C4-2B (cell line): ENCODE measurements at regions not wholly inside any gene's neighbourhood (a gene's known extent, or its start where the extent isn't known, plus 50 kb on each side); places are given as distances from the start of the nearest gene placed in this dataset.

Experiments used
- ZFX ChIP-seq: fragments of 450-650 bp; IDR thresholded peaks from 2 replicates; pipeline ENCODE4 v1.6.1; 2017
- TF ChIP-seq, protein P1 (sequence below): fragments of 450-650 bp; conservative IDR thresholded peaks from 2 replicates; pipeline ENCODE4 v1.5.1; 2017; ENCODE audit warnings: mild to moderate bottlenecking

DNA sequence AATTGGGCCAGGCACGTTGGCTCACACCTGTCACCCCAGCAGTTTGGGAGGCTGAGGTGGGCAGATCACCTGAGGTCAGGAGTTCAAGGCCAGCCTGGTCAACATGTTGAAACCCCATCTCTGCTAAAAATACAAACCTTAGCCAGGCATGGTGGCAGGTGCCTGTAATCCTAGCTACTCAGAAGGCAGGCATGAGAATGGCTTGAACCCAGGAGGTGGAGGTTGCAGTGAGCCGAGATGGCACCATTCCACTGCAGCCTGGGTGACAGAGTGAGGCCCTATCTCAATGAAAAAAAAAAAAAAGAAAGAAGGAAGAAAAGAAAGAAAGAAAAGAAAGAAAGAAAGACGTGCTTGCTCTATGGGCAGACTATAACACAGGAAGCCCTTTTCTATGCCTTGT, 84.4 kb downstream of the FOXL1 start:
- TF ChIP-seq, protein P1, sequence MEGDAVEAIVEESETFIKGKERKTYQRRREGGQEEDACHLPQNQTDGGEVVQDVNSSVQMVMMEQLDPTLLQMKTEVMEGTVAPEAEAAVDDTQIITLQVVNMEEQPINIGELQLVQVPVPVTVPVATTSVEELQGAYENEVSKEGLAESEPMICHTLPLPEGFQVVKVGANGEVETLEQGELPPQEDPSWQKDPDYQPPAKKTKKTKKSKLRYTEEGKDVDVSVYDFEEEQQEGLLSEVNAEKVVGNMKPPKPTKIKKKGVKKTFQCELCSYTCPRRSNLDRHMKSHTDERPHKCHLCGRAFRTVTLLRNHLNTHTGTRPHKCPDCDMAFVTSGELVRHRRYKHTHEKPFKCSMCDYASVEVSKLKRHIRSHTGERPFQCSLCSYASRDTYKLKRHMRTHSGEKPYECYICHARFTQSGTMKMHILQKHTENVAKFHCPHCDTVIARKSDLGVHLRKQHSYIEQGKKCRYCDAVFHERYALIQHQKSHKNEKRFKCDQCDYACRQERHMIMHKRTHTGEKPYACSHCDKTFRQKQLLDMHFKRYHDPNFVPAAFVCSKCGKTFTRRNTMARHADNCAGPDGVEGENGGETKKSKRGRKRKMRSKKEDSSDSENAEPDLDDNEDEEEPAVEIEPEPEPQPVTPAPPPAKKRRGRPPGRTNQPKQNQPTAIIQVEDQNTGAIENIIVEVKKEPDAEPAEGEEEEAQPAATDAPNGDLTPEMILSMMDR = no peak
- TF ChIP-seq ZFX = no peak
